Transverse colon (tissue), 3 donors: ENCODE measurements at regions not wholly inside any gene's neighbourhood (a gene's known extent, or its start where the extent isn't known, plus 50 kb on each side); places are given as distances from the start of the nearest gene placed in this dataset.

Experiments used
- EP300 ChIP-seq: sonication (generic); formaldehyde crosslinking; IDR thresholded peaks from one replicate; pipeline ENCODE4 v1.6.1; 2017; ENCODE audit warnings: antibody characterized with exemption, low read depth
- TF ChIP-seq, protein P1 (sequence below), 5 experiments: fragments of 200-600 bp in 3 of 5; fragments of 450-650 bp in 2 of 5; sonication (generic) in 3 of 5; IDR thresholded peaks; 1 replicate in 2 of 5; 2 replicates in 3 of 5; pipeline ENCODE4 v1.5.1; 2016 to 2017; ENCODE audit warnings: antibody characterized with exemption in 5 of 5, inconsistent platforms in 3 of 5, mild to moderate bottlenecking in 2 of 5, moderate library complexity in 1 of 5

DNA sequence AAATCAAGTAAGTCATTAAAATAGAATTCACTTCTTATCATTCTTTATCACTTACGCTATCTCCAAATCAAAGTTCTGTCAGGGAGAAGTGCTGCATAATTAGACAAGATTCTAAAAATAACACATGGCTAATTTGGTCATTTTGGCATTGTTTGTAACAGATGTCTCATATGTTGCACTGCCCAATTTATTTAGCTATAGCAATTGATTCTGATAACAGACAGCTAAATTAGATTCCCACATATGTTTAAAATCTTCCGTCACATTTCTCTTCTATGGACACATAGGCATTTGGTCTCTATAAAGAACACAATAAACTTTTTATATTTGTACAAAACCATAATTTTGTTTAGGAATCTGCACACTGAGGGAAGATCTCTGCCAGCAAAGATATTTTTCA lies 644.5 kb upstream of the VRK2 start:
- TF ChIP-seq, protein P1, sequence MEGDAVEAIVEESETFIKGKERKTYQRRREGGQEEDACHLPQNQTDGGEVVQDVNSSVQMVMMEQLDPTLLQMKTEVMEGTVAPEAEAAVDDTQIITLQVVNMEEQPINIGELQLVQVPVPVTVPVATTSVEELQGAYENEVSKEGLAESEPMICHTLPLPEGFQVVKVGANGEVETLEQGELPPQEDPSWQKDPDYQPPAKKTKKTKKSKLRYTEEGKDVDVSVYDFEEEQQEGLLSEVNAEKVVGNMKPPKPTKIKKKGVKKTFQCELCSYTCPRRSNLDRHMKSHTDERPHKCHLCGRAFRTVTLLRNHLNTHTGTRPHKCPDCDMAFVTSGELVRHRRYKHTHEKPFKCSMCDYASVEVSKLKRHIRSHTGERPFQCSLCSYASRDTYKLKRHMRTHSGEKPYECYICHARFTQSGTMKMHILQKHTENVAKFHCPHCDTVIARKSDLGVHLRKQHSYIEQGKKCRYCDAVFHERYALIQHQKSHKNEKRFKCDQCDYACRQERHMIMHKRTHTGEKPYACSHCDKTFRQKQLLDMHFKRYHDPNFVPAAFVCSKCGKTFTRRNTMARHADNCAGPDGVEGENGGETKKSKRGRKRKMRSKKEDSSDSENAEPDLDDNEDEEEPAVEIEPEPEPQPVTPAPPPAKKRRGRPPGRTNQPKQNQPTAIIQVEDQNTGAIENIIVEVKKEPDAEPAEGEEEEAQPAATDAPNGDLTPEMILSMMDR (IDR thresholded peaks at IDR 0.05): no peak
- no peak for TF ChIP-seq EP300
